ENCODE measurements at regions not wholly inside any gene's neighbourhood (a gene's known extent, or its start where the extent isn't known, plus 50 kb on each side); places are given as distances from the start of the nearest gene placed in this dataset.

GRCh38 chr1:58981392-58981791 lies 197.5 kb upstream of the JUN start:
- TF ChIP-seq, protein P1, sequence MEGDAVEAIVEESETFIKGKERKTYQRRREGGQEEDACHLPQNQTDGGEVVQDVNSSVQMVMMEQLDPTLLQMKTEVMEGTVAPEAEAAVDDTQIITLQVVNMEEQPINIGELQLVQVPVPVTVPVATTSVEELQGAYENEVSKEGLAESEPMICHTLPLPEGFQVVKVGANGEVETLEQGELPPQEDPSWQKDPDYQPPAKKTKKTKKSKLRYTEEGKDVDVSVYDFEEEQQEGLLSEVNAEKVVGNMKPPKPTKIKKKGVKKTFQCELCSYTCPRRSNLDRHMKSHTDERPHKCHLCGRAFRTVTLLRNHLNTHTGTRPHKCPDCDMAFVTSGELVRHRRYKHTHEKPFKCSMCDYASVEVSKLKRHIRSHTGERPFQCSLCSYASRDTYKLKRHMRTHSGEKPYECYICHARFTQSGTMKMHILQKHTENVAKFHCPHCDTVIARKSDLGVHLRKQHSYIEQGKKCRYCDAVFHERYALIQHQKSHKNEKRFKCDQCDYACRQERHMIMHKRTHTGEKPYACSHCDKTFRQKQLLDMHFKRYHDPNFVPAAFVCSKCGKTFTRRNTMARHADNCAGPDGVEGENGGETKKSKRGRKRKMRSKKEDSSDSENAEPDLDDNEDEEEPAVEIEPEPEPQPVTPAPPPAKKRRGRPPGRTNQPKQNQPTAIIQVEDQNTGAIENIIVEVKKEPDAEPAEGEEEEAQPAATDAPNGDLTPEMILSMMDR (IDR thresholded peaks at IDR 0.05; ENCODE audit: low read depth, low read length): no peak
- TF ChIP-seq MYC (IDR thresholded peaks at IDR 0.05; ENCODE audit: low read depth, low read length) (no peak), POLR2A (IDR thresholded peaks at IDR 0.05; ENCODE audit: extremely low read depth, insufficient read length) (no peak), MAX (IDR thresholded peaks at IDR 0.05; ENCODE audit: low read depth, low read length) (no peak)
- H3K4me3 ChIP-seq (ENCODE audit: low read depth, low read length): no peak overlapping the region
- DNase-seq (ENCODE audit: low read depth): no peak

DNA sequence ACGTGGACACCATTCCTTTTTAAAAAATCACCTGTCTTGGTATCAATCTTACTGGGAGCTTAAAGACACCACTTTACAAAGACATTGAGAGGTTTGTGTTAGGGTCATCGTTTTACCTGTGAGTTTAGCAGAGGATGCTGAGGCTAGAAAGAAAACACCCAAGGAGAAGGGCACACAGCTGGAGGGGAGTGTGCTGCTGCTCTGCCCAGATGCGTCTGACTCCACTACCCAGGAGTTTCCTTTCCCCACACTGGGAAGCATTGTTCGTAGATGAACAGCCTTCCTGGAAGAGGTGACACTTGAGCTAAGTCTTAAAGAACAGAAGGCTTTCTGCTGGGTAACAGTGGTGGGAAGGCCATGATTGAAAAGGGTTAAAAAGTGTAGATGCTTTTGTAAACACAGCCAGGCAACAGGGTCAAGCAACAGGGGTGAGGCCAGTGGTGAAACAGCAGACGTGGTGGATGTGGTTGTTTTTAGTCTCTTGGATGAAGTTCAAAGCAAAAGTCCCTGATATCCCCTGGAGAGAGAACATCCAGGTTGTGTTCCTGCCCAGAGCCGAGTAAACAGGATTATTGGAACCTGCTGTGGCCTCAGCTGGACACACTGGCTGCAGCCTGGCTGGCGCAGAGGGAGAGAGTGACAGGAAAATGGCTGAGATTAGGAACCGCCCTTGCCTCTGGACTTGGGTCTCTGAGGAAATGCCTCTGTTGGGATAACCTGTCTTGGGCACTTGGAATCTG lies 198.6 kb upstream of the JUN start:
- no peak for DNase-seq (ENCODE audit: low read depth)

GRCh38 chr1:58983162-58983561 lies 199.3 kb upstream of the JUN start:
- no peak for TF ChIP-seq MAX (IDR thresholded peaks at IDR 0.05; ENCODE audit: low read depth, low read length)
- no peak for TF ChIP-seq POLR2A (IDR thresholded peaks at IDR 0.05; ENCODE audit: extremely low read depth, insufficient read length)
- TF ChIP-seq, protein P1 (IDR thresholded peaks at IDR 0.05; ENCODE audit: low read depth, low read length): no peak
- no peak for TF ChIP-seq MYC (IDR thresholded peaks at IDR 0.05; ENCODE audit: low read depth, low read length)
- H3K4me3 ChIP-seq (ENCODE audit: low read depth, low read length): no peak overlapping the region
- DNase-seq (ENCODE audit: low read depth): no peak

More for the DNA sequence above, 198.6 kb upstream of the JUN start:
- no peak overlapping the region for H3K4me3 ChIP-seq (ENCODE audit: low read depth, low read length)
- TF ChIP-seq MYC (IDR thresholded peaks at IDR 0.05; ENCODE audit: low read depth, low read length) (no peak), POLR2A (IDR thresholded peaks at IDR 0.05; ENCODE audit: extremely low read depth, insufficient read length) (no peak), MAX (IDR thresholded peaks at IDR 0.05; ENCODE audit: low read depth, low read length) (no peak)
- TF ChIP-seq, protein P1 (IDR thresholded peaks at IDR 0.05; ENCODE audit: low read depth, low read length): no peak

DNA sequence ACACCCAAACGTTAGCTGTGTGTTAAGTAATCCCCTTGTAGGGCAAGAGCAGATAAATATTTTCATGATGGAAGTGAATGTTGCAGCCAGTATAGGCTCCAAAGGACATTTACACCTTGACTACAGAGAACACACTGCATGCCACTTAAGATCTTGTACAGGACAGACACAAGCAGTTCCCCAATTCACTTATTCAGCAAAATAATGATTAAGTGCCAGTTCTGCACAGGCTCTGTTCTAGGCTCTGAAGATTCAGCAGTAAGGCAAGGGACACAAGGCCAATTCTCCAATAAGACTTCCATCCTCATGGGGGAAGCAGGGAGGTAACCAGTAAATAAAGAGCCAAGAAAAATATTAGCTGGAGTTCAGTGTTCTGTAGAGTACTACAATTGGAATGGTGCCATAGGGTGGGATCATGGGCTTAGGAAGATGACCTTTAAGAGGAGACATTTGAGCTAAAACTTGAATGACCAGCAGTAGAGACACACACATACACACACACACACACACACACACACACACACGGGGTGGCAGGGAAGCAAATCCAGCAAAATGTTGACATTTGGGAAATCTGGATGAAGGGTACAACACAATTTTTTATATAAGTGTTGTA lies 199.9 kb upstream of the JUN start:
- TF ChIP-seq, protein P1 (IDR thresholded peaks at IDR 0.05; ENCODE audit: low read depth, low read length): no peak
- TF ChIP-seq MYC (IDR thresholded peaks at IDR 0.05; ENCODE audit: low read depth, low read length) (no peak), MAX (IDR thresholded peaks at IDR 0.05; ENCODE audit: low read depth, low read length) (no peak), POLR2A (IDR thresholded peaks at IDR 0.05; ENCODE audit: extremely low read depth, insufficient read length) (no peak)
- H3K4me3 ChIP-seq (ENCODE audit: low read depth, low read length): no peak overlapping the region
- DNase-seq (ENCODE audit: low read depth): no peak

- H3K4me3 ChIP-seq (ENCODE audit: low read depth, low read length): no peak overlapping the region
- DNase-seq (ENCODE audit: low read depth): no peak
- TF ChIP-seq MYC (IDR thresholded peaks at IDR 0.05; ENCODE audit: low read depth, low read length) (no peak), MAX (IDR thresholded peaks at IDR 0.05; ENCODE audit: low read depth, low read length) (no peak), POLR2A (IDR thresholded peaks at IDR 0.05; ENCODE audit: extremely low read depth, insufficient read length) (no peak)
- TF ChIP-seq, protein P1 (IDR thresholded peaks at IDR 0.05; ENCODE audit: low read depth, low read length): no peak
Measured at GRCh38 chr1:58986996-58987767, 203.3 kb upstream of the JUN start.

Data from NB4 (cell line).